ENCODE measurements at regions not wholly inside any gene's neighbourhood (a gene's known extent, or its start where the extent isn't known, plus 50 kb on each side); places are given as distances from the start of the nearest gene placed in this dataset.
"Not testable (repeated sequence)": the region's sequence is repeated elsewhere in the genome, so short reads cannot be mapped to it uniquely, and the experiment has no call there.

DNA sequence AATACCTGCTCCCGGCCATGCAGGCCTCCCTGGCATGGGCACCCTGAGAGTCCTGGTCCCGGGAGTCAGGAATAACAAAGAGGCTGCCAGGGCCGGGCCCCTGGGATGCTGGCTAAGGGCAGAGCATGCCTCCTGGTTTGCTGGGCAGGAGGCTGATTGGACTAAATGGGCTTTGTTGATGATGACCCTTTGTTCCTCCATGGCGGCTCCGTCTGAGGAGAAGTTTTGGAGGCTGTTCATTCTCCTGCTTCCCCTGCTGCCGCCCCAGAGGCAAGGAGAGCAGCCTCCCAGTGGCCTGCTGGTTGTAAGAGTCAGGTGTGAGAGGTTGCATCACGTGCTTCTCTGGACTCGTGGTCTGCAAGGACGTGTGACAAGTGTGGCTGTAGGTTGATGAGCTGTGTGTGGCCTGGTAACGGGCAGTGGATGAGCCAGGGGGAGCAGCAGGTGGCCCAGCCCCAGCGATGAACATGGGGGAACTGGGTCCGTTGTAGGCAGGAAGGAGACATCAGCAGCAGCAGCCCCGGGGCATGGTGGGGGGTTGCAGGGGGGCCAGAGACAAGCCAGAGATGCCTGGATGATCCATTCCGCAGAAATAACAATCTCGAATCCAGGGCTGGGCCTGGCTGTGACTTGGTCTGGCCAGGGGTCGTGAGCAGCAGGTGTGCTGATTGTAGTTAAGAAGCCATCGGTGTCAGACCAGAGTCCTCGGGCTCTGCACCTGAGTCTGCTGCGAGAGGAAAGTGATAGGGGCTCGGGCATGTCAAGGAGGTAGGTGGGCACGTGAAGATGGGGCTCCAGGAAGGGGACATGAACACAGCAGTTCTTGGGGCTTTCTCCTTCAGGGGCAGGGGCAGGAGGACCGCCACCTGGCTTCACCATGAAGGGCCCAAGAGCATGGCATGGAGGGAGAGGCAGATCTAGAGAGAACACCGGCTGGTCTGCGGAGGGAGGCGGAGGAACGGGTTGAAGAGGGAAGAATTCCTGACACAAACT, 101.4 kb downstream of the TNFRSF13B start:
- no peak for DNase-seq (ENCODE audit: low spot score)

DNA sequence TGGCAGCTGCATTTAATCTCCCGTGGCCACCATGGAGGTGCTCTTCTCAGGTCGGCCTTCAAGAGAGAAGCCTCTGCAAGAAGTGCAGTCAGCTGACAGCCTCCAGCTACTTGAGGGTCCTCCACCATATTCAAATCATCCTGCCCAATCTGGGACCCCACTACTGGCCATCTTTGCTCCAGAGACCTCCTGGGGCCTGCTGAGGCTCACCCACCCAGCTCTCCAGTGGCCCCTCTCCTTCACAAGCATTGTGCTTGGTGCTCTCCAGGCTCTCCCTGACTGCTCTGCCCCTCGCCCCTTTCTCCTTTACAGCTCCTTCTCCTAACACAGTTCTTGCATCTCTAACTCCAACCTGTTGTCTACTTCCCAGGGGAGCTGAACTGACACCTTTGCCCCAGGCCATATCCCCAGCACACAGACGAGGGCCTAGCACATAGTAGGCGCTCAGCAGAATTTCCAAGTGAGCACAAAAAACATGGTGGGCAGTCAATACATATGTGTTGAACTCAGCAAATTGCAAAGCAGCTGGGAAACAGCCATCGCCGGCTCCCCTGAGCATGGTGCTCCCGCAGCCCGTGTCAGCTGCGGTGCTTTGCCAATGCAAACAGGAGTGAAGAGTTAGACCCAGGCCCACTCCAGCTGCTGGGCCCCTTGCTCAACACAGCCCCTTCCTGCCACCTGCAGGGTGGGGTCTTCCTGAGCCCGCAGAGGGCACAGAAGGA, 102.2 kb downstream of the TNFRSF13B start:
- DNase-seq (ENCODE audit: low spot score) = not testable (repeated sequence)

DNA sequence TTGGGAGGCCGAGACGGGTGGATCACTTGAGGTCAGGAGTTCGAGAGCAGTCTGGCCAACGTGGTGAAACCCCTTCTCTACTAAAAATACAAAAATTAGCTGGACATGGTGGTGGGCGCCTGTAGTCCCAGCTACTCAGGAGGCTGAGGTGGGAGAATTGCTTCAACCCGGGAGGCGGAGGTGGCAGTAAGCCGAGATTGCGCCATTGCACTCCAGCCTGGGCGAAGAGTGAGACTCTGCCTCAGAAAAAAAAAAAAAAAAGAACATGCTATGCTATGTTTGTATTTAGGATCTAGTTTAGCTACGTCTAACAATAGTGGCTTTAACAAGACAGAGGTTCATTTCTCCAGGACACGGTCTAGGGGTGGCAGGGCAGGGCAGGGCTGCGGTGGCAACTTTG, 103.3 kb downstream of the TNFRSF13B start:
- not testable (repeated sequence) for DNase-seq (ENCODE audit: low spot score)

DNA sequence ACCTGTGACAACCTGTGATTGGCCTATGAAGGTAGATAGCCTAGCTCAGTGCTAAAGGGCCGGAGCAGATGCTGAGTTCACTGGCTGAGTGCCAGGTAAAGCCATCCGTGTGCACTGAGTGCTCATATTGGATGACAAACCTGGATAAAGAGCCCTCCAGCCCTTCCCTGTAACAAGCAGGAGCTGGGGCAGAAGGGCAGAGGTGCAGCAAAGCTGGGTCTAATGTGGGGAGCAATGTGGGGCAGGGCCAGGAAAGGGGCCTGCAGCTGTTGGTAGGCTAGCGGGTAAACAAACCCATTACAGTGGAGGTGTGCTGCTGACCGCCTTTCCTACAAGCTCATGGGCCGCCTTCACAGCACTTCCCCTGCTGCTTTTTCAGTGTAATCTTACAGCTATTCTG, 104.4 kb downstream of the TNFRSF13B start:
- DNase-seq (ENCODE audit: low spot score) = not testable (repeated sequence)

DNA sequence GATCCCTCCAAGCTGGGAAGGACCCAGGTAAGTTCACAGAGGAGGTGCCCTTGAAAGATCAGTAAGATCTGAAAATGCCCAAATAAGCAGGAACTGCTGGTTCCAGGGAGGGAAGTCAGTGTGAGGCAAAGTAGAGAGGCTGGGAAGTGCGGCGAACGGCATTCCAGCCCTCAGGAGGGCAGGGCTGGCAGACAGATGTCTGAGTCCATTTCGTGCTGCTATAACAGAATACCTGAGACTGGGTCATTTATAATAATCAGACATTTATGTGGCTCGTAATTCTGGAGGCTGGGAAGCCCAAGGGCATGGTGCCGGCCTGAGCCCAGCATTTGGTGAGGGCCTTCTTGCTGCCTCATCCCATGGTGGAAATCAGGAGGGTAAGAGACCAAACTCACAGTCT, 105.1 kb downstream of the TNFRSF13B start:
- DNase-seq (ENCODE audit: low spot score) = not testable (repeated sequence)

DNA sequence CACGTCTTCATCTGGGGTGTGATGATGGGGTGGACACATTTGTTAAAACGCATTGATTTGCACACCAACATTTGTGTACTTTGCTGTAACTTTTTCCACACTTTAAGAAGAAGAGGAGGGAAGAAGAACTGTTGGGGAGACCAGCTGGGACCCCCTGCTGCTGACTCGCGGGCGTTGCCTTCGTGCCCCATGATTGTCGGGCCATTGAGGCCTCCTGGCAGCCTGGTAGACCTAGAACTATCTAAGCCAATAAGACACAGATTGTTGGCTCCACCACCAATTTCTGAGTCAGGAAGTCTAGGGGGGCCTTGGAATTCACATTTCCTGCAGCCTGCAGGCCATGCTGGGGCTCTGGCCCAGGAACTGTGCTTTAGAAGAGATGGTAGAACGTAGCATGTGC, 105.5 kb downstream of the TNFRSF13B start:
- DNase-seq (ENCODE audit: low spot score) = no peak

DNA sequence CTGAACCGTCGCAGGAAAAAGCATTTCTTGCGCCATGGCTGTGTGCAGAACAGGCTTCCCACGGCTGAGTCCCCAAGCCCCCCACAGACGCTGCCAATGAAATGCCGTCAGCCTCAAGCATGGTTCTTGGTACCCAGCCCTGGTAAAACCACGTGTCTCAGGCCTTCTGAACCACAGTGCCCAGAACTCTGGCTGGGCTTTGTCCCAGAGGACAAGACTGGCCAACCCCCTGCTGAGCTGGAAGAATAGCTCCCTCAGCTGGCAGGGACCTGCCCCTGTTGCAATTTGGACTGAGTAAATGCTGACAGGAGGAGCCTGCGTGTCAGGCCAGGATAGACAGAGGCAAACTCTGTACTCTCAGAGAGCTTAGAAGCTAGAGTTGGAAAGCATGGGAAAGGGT, 106.2 kb downstream of the TNFRSF13B start:
- DNase-seq (ENCODE audit: low spot score) = peak; percentile 26

DNA sequence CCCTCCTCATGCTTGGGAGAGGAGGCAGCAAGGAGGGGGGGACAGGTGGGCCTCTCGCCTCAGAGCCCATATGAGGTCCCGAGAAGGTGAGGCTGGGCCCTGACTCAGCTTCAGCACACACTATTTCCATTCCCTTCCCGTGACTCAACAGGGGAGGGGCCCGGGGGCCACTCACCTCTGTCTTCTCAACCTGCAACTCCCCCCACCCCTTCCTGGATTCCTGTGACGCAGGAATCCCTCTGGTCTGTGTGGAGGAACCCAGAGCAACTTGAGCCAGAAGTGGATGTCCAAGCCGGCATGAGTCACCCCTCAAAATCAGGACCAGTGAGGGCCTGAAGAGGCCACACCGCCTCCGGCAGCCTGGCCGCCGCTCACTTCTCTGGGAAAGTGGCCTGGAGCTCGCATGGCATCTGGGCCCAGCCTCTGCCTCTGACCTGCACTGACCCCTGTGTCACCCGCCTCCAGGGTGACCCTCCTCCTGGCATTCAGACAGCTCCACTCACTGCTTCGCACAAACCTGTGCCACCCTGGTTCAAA, 106.8 kb downstream of the TNFRSF13B start:
- not testable (repeated sequence) for DNase-seq (ENCODE audit: low spot score)

DNA sequence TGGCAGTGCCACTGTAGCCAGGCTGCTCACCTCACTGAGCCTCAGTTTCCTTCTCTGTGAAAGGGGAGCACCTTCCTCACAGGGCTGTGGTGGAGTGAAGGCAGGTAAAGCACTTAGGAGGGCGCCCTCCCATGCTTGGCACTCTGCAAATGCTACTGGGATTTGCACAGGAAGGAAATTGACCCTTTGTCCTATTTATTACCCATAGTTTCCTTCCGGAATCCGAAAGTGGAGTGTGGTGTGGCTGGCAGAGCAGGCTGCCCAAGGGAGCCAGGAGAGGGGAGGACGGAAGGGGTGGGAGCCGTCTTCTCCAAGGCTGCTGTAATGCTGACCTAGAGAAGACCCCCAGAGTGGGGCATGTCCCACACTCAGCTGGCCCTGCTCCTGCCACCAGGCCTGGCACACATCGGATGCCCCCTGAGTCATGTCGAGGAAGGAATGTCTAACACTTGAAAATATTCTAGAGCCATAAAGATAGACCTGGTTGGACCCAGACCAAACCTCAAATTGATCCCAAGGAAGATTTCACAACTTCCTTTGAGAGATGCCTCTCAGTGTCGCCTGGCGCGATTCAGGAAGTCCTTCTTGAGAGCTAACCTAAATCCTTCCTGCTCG, 107.3 kb downstream of the TNFRSF13B start:
- DNase-seq (ENCODE audit: low spot score) = not testable (repeated sequence)

DNA sequence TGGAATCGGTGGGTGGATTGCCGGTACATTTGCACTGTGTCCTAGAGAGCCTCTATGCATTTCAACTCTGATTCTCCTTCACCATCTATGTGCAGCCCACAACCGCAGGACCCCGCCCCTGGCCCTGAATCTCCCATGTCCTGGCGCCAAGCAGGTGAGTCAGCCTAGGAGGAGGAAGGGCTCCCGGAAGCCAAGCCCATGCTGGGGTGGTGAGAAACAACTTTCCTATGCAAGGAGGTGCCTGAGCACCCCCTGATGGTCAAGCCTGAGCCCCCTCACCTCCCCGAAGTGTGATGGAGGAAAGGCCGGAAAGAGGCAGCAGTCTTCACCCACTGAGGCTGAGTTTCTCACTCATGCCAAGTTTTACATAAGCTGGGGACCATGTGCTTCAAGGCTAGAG, 110.8 kb downstream of the TNFRSF13B start:
- DNase-seq (ENCODE audit: low spot score) = not testable (repeated sequence)

DNA sequence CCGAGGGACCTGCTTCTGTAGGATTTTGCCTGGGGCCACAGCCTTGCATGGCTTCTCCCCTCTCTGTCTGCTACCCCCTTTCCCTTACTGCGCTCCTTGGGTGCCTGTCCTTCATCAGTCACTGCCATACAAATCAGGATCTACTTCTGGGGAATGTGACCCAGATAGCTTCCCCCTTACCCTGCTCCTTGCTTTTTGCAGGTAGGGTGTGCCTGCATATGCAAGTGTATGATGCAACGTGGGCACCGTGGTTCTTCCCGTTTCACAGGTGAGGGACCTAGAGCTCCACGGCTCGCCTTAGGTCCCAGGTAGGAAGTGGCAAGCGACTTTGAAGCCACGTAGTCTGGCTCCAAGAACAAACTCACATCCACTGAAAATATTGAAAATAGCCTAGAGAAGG, 111.5 kb downstream of the TNFRSF13B start:
- not testable (repeated sequence) for DNase-seq (ENCODE audit: low spot score)

DNA sequence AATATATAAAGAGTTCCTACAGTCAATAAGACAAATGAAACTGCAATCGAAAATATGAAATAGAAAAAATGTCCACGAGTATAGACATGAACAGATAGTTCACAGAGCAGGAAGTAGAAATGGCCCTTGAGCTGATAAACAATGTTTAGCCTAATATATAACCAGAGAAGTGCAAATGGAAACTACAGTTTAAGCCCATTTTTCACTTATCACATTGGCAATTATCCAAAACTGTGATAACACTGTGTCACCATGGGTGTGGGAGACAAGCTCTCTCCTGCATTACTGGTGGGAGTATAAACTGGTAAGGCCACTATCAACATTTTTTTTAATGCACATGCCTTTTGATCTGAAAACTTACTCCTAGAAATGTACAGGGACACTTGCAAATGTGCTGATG, 112.4 kb downstream of the TNFRSF13B start:
- DNase-seq (ENCODE audit: low spot score) = not testable (repeated sequence)

DNA sequence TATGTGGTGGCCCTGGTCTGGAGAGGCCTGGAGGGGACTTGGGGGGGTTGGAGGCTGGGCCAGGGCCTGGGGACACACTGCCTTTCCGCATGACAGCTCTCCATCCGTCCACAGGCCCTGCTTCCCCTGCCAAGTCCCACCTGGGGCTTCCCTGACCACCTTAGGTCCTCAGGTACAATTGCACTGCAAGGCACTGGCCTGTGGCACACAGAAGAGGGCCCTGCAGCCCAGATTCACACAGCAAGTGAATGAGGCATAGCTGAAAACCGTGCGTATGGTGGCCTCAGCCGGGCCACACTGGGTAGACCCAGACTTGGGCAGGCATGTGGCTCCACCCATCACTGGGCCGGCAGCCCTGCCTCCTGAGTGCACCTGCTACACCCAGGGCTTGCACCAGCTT, 114.2 kb downstream of the TNFRSF13B start:
- not testable (repeated sequence) for DNase-seq (ENCODE audit: low spot score)

DNA sequence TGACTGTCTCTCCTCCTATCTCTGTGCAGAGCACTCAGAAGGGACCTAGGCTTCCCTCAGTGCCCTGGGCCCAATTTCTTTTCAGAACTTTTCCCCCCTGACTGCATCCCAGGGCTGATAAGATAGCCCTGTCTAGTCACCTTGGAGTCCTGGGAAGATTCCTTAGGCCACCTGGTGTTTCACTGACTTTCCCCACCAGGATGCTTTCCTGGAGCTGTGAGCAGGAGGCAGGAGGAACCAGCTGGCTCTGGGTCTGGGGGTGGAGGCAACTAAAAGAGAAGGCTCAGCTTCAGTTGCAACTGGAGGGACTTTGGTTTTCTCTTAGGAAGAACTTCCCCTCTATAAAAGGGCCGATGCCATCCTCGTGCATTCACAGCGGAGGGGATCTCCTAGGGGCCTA, 115.1 kb downstream of the TNFRSF13B start:
- DNase-seq (ENCODE audit: low spot score) = not testable (repeated sequence)

DNA sequence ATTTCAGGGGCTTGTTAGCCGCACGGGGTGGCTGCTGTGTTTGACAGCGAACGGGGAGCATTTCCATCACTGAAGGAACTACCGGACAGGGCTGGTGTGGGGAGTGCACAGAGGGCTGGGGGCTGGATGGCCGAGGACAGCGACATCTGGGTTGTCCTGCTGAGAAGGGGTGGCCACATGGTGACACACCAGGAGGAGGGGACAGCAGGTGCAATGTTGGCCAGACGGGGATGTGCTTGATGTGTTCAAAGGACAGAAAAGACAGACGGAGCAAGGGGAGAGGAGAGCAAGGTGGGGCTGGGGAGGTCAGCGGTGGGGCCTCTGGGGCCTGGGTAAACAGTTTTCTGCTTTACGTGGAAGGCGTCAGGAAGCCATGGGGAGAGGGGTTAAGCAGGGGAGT, 115.7 kb downstream of the TNFRSF13B start:
- DNase-seq (ENCODE audit: low spot score) = not testable (repeated sequence)

DNA sequence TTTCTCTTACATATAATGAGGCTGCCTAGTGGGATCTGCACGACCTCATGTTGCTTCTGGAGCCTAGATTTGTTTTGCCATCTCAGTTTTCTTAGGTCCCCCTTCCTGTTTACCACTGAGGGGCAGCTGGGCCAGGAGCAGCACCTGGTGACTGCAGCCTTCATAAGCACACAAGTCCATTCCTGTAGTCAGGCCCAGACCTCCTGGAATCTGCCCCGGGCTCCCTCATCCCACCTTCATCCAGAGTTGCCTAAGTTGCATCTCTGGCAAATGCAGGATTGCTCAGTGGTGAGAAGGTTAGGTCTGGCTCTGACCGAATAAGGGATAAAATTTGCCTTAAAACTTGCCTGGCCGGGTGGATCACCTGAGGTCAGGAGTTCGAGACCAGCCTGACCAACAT, 117.3 kb downstream of the TNFRSF13B start:
- not testable (repeated sequence) for DNase-seq (ENCODE audit: low spot score)

DNA sequence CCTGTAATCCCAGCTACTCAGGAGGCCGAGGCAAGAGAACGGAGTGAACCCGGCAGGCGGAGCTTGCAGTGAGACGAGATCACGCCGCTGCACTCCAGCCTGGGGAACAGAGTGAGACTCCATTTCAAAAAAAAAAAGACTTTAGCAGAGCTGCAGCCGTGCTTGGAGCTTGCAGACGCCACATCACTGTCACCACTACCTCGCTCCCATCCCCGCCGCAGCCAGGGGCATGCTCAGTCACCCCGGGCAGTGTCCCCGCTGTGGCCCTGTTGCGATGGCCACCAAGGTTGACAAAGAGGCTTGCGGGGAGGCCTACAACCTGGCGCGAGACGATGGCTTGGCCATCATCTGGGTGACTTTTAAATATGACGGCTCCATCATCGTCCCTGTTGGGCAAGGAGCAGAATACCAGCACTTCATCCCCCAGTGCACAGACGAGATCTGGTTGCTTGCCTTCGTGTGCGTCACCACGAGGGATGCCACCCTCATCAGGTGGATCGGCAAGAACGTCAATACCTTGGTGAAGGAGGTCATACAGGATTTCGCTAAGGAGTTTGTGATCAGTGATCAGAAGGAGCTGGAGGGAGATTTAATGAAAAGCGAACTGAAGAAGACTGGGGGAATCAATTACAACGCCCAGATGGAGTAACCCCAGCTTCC, 118.1 kb downstream of the TNFRSF13B start:
- DNase-seq (ENCODE audit: low spot score) = no peak

DNA sequence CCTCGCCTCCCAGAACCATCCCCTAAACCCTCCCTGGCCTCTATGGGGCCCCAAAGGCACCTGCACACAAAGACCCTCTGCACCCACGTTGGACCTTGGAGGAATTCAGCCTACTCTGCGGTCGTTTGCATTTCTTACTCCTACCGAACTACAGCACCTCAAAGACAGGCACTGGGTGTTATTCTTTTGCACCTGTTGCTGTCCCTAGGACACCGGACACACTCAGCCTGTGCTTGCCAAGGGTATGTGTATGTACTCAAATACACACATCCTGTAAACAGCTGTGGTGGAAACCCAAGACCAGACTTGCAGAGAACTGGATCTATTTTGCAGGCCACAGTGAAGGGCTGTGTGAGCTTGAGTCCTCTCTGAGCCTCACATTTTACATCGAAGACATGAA, 122.1 kb downstream of the TNFRSF13B start:
- not testable (repeated sequence) for DNase-seq (ENCODE audit: low spot score)

DNA sequence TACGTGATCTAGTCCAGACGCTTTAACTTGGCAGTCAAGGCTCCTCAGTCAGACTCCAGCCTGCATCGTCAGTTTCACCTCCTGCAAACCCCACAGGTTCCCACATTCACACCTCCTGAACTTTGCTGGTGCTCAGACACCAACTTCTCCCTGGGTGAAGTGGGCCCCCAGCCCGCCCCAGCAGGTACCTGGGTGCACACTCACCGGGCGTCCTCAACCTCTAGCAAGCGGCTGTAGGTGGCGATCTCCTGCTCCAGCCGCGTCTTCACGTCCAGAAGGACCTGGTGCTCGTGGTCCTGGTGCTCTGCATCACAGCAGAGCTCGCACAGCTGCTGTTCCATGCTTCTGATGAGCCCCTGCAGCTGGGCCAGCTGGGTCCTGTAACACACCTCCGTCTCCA, 122.9 kb downstream of the TNFRSF13B start:
- not testable (repeated sequence) for DNase-seq (ENCODE audit: low spot score)

DNA sequence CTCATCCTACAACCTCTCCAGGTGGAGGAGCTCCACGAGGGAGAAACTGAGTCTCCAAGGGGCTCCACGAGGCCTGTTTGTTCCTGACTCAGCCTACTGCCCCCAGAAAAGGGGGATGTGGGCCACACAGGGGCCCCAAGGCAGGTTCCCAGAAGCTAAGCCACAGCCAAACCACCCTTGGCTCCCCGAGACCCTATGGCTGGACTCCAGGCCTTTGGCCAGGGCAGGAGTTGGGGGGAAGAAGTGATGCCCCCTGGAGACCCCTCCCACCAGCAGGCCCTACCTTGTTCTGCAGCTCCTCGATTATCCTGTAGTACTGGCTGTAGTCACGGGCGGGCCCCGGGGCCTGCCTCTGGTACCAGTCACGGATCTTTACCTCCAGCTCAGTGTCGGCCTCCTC, 126.8 kb downstream of the TNFRSF13B start:
- DNase-seq (ENCODE audit: low spot score) = not testable (repeated sequence)

DNA sequence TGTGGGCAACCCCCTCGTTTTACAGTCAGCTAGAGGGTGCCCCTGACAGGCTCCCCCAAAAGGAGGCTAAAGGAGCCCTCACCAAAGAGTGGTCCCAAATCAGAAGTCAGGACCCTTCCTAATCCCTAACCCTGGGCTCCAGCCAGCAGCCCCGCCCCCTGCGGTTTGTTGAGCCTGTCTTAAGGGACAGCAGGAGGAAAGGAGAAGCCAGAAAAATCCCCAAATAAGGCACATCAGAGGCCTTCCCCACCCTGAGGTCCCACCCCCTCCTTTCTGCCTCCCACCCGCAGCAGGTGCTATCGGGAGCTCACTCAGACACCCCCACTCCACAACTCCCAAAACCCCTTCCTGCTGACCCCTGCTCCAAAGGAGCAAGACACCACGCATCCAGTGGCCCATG, 127.2 kb downstream of the TNFRSF13B start:
- DNase-seq (ENCODE audit: low spot score) = not testable (repeated sequence)

DNA sequence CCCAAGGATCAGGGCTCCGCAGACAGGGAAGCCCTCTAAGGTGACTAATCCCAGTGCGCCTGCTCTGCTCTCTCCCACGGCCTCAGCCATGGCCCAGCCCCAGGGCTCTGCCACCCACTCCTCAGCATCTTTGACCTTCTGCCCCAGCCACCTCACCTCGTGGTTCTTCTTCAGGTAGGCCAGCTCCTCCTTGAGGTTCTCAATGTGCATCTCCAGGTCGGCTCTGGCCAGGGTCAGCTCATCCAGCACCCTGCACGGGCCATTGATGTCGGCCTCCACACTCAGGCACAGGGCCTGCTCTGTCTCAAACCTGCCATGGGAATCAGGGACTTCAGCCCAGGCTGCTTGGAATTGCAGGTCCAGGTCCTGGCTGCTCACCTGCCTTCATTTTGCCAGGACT, 128.4 kb downstream of the TNFRSF13B start:
- DNase-seq (ENCODE audit: low spot score) = not testable (repeated sequence)

All from globus pallidus (tissue), 1 donor.